H54 (cell line): ENCODE measurements at regions not wholly inside any gene's neighbourhood (a gene's known extent, or its start where the extent isn't known, plus 50 kb on each side); places are given as distances from the start of the nearest gene placed in this dataset.
"Not testable (repeated sequence)": the region's sequence is repeated elsewhere in the genome, so short reads cannot be mapped to it uniquely, and the experiment has no call there.

Experiments used
- DNase-seq: peaks from one replicate; pipeline ENCODE4 v3.0.0; 2011; ENCODE audit warnings: low spot score, mixed read lengths; ENCODE audit not compliant: insufficient read length
- FAIRE-seq: peaks from 3 replicates; lab custom pipeline; 2011; peaks lifted over from hg19 to GRCh38; lab: Jason Lieb, UNC
- POLR2A ChIP-seq: IDR thresholded peaks from 2 replicates; pipeline ENCODE4 v1.6.1; 2011; ENCODE audit warnings: low read depth, mild to moderate bottlenecking, low read length

GRCh38 chr13:18643644-18644172, 537.9 kb downstream of the TUBA3C start:
- not testable (repeated sequence) for FAIRE-seq, DNase-seq

DNA sequence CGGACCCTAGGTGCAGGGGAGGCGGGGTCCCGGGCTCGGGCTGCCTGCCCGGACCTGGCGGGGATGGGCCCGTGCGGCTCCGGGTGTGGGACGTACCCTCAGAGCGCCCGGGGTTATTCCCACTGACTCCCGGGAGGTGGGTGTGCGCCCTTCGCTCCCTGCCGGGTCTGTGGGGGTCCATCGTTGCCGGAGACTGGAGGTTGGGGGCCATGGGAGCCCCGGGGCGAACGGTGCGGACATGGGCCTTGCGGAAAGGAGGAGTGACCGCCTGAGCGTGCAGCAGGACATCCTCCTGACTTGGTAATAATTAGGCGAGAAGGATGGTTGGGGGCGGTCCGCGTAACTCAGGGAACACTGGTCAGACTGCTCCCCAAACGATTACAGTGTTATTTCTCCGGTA, 552.7 kb downstream of the TUBA3C start:
- not testable (repeated sequence) for DNase-seq, FAIRE-seq

- no peak for TF ChIP-seq POLR2A
- no peak for FAIRE-seq
- no peak for DNase-seq
These were observed 553.2 kb downstream of the TUBA3C start for GRCh38 chr13:18628428-18628827.

DNA sequence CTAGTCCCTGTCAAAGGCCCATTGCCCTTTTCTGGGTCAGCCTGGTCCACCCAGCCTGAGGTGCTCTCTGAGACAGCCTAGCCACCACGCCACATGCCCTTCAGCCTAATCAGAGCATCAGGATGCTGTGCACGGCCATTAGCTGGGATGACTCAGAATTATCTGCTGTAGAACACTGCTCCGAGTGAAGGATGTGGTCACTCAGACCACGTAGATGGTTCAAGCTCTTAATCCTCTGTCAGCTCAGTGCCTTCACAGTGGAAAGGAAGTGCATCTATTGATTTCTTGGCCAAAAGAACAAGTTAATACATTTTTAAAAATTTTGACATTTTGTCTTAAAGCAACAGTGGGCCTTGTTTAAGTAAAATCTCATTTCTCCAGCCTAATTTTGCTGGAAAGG, 557.6 kb downstream of the TUBA3C start:
- not testable (repeated sequence) for FAIRE-seq, DNase-seq

DNA sequence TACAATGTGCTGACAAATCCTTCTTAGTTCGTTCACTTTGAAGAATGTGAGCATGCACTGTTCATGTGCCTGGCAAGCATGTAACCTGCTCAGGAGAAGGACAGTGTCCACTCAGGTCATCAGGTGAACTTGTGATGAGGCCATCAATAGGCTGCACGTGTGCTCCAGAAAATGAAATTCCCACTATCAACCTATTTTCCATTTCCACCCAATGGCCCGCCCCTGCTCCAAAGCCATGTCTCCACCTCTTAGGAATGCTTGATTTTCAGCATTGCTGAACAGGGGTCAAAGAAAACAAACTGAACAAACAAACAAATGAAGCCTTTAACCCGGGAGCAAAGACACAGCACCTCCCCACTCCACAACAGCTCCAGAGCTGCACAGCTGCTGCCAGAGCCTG, 563.2 kb downstream of the TUBA3C start:
- DNase-seq, FAIRE-seq: not testable (repeated sequence)

DNA sequence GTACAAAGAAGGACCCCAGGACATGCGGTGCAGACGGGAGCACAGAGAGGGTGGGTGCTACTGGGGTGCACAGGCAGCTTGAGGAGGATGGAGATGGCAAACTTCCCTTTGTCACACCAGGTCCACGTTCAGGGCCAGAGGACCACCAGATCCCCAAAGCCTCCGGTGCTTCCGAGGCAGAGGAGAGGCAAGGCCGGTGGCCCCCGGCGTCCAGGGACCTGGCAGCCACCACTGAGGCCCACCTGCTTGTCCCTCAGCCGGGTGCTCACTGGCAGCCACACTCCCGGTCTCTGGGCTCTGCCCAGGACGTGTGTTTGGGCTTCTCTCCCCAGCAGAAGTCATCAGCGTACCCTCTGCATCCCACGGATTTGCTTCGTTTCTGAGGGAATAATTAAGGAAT, 571.1 kb downstream of the TUBA3C start:
- not testable (repeated sequence) for FAIRE-seq, DNase-seq

DNA sequence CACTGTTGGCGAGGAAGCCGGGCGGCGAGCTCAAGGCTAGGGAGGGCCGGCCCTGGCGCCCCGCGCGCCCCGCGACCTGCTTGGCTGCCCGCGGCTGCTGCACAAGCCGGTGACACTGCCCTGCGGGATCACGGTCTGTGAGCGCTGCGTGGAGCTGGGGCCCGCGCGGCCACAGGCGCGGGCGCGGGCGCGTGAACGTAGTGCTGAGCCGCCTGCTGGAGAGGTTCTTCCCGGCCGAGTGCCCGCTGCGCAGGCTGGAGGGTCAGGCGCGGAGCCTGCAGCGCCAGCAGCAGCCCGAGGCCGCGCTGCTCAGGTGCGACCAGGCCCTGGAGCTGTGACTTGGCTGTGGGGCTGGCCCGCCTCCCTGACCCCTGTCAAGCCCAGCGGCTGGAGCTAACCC, 572.3 kb downstream of the TUBA3C start:
- not testable (repeated sequence) for DNase-seq, FAIRE-seq

- not testable (repeated sequence) for DNase-seq, FAIRE-seq
These were observed 572.8 kb downstream of the TUBA3C start for GRCh38 chr13:18608851-18609250.

DNA sequence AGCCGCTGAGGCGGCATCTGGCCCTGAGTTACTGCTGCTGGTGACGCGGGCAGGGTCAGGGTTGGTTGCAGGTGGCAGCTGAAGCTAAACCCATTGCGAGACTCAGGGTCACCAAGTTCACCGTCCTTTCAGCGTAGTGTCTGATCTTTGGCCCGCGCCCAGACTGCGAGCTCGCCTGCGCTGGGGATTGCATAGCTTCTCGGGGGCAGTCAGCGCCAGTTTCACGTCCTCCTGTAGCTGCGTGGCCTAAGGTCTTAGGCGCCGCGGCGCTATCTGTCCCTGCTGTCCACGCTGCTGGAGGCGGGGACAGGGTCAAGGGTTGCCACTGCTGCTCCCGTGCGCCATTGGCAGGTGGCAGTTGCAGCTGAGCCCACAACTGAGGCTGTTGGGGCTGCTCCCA, 581.3 kb downstream of the TUBA3C start:
- not testable (repeated sequence) for DNase-seq, FAIRE-seq

- DNase-seq, FAIRE-seq: not testable (repeated sequence)
These were observed 581.8 kb downstream of the TUBA3C start for GRCh38 chr13:18599791-18600211.

DNA sequence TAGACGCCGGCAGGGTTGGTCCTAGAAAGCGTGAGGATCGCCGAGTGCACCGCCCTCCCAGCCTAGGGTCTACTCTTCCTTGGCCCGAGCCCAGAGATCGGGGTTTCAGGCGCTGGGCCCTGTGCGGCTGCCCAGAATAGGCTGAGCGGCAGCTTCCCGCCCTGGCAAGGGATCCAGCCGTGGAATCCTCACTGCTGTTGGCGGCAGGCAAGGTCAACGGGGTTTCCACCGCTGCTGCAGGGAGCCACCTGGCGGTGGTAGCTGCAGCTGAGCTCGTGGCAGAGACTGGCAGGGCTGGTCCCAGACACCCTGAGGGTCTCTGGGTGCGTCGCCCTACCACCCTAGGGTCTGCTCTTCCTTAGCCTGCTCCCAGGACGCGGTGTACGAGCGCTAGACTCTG, 583.1 kb downstream of the TUBA3C start:
- FAIRE-seq, DNase-seq: not testable (repeated sequence)

GRCh38 chr13:18597940-18598339, 583.7 kb downstream of the TUBA3C start:
- DNase-seq, FAIRE-seq: not testable (repeated sequence)

DNA sequence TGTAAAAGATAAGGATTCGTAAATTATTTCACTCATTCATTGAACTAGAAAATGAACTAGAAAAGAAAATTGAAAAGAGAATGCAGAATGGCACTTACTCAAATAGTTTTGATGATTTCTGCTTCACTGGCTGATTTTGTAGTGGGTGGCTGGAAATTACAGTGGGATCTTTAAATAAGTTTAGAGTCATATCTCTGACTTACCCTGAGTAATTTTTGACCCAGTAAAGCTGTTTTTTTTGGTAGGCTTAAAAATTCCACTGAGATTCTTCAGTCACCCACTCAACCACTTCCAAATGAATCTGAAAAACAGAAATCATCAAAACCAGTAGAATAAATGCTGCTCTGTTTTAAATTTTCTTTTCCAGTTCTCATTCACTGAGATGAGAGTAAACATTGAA, 604.5 kb downstream of the TUBA3C start:
- FAIRE-seq, DNase-seq: not testable (repeated sequence)

GRCh38 chr13:18567890-18568289, 613.7 kb downstream of the TUBA3C start:
- FAIRE-seq, DNase-seq: not testable (repeated sequence)
